ENCODE measurements at regions not wholly inside any gene's neighbourhood (a gene's known extent, or its start where the extent isn't known, plus 50 kb on each side); places are given as distances from the start of the nearest gene placed in this dataset.

DNA sequence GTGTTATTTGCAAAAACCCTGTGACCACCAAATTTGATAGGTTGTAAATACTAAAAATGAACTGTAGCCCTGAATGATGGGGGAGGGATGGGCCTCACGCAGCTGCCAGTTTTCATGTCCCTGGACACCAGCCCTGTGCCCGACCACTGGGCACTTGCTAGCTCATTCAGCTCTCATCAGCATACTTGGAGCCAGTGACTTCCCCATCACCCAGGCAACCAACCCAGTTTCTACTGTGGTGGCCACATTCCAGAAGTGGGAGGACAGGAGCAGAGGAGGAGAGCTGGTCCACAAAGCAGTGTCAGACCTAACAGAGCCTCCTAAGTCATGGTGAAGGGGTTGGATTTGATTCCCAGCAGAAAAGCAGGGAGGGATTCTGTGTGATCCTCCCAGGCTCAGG, 128.2 kb downstream of the CPEB2 start:
- no peak for DNase-seq

DNA sequence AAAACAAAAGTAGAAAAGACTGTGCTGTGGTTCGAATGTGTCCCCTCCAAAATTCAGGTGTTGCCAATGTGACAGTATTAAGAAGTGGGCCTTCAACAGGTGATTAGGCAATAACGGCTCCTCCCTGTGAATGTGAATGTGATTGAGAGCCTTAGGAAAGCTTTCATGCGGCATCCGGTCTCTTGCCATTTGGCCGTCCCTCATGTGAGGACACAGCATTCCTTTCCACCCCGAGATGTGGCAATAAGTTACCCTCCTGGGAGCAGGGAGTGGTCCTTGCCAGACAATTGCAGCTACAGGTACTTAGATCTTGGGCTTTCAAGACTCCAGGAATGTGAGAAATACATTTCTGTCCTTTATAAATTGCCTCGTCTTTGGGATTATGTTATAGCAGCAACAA, 129.3 kb downstream of the CPEB2 start:
- DNase-seq, result no peak

DNA sequence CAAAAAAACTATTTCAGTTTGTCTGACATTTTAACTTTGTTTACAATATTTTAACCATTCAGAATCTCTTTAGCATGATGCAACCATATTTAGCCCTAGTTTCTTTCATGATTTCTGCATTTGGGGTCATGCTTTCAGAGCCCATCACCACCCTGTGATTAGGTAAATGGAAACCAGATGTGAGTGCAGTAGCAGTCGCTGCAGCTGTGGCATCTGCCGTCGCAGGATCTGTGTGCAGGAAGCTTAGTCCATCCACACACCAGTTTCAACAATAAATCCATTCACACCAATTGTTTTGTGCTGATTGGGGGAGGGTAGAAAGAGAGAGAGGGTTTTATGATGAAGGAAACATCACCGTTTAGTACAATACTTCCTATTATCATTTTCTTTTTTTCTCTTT, 130.5 kb downstream of the CPEB2 start:
- DNase-seq, result no peak

DNA sequence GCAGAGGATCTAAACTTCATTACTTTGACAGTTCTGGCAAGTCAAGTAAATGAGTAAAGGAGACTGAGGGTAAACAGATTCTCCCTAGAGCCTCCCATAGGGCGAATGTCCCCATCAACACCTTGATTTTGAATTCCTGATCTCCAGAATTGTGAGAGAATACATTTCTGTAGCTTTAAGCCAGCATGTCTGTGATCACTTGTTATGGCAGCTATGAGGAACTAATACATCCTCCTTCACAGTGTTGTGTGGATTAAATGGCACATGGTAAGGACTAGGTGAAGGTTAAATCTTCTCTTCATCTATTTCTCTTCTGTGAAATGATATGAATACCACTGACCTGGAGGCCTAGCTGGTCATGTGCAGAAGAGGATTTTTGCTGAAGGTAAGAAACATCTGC, 137.3 kb downstream of the CPEB2 start:
- DNase-seq, result no peak

DNA sequence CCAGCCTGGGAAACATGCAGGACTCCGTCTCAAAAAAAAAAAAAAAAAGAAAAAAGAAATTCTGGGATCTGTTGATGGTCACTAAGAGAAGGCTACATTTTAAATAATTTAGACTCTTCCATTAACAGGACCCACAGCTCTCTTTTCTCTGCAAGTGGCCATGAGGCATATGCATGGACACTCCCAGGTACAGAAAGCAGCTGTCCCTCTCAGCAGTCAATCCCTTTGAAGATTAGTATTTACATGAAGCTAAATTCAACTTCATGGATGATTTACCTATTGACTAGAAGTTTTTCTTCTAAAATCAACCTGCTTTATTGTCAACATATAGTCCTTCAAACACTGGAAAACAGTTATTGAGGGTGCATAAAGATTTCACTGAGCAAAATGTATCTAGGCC, 139.9 kb downstream of the CPEB2 start:
- DNase-seq, result no peak

DNA sequence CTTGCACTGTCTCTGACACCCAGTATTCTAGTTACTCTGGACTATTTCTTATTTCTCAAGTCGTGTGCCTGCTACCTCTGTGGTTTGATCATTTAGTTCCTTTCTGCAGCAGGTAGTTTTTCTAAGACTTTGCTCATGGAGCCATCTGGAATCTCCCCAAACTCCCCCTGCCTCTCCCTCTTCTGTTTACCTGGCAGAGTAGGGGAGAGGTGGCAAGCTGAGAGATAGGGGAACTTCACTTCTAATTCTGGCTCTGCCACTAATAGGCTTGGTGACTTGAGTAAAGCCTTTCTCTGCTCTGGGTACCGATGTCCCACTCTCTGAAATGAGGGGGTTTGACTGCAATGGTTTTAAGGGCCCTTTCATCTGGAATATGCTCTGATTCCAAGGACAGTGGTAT, 141.3 kb downstream of the CPEB2 start:
- no peak for DNase-seq

DNA sequence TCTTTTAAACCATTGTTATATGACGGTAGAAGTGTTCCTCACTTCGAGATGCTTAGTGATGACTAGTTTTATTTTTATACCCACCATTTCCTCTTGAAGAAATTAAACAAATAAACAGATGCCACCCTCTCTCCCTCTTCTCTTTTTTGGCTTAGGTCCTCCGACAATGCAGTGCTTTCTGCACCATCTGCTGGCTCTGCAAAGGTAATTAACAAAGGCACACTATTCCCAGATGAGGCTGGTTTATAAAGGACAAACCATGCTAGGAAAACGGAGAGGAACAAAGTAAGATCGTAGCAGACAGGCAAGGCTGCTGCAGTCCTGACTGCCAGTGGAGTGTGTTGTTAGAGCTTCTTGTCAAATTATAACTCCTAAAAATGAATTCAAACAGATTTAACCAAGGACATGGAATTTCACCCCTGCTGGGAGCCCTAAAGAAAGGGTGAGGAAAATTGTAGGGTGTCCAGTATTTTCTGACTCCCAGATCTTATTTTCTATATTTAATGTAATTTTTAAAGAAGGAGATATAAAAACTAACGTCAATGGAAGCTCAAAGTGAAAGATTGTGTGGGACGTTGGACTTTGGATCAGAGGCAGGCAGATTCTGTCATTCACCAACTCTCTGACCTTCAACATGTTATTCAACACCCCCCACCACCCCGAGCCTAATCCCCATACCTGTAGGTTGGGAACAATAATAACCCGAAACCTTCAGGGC, 142.1 kb downstream of the CPEB2 start:
- DNase-seq, result no peak

DNA sequence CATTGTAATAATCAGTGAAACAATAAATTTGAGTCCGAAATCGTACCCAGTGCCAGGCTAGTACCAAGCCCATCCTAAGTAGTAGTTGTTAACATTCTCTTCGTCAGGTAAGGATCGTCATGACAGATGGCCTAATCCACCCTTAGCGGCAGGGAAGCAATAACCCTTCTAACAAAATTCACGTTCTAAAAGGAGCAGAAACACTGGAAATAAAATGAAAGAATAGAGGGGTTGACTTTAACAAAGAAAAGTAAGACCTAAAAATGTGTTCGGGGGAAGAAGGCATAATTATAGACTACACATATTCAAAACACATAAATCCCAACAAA, 142.7 kb downstream of the CPEB2 start:
- no peak for DNase-seq

DNA sequence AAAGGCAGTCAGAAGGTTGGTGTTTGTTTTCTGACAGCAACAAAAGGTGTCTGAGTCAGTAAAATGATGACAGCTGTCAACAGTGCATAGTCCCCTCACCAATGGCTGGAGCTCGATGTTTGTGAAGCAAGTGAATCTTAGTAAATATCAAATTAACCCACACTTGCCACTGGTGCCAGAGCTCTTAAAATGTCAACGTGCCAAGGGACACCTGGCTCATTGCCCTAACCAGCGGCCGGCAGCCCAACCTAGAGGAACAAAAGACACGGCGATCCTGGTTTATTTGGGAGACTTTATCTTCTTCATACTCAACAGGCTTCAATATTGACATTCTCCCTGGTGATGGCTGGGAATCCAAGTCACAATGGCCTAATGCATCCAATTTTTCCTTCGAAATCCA, 143.4 kb downstream of the CPEB2 start:
- no peak for DNase-seq

DNA sequence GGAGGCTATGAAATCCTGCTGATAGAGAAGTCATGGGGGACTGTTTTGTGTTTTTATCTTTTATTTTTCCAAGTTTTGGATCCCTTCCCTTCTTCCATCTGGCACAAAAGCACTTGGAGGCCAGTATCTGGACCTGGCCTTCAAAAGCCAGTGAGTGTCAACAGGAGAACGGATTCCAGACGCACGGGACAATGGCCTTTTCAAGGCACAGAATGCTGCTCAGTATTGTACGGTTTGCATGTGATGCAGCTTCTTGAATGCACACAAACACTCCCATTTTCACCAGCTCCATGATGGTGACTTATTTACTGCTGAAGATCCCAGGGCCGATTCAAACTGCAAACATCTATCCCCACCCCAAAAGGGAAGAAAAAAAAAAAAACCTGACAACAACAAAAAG, 145.4 kb downstream of the CPEB2 start:
- DNase-seq, result no peak

DNA sequence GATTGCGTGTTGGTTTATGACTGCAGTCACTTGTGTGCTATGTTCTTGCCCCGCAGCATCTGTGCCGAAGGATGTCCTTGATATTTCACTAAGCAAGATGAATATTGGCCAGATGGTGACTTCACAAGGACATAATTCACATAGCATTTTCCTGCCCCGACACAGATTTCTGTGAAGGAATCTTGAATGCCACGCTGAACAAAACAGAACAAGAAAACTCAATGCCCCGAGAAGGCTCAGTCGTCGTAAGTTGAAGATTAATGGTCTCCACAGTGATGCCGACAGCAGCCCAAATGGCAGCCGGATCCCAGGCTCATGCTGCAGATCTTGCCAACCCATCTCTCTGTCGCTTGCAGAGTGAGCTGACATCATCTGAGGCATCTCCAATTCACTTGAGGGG, 145.9 kb downstream of the CPEB2 start:
- DNase-seq, result no peak

DNA sequence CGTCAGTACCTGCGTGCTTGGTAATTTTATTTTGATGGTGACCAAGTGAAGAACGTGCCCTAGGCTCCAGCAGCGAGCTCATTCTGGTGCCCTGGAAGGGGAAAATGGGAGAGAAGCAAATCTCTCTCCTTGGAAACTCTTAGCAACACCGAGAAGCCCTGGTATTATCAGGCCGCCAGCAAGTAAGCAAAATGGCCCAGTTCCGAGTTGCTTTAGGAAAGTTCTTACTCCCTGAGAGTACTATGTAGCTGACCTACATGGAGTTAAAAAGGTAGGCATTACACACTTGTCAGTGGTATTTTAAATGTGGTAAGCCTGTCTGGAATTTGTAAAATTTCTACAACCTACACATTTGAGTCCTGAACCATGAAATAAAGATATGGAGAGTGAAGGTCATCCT, 146.4 kb downstream of the CPEB2 start:
- no peak for DNase-seq

DNA sequence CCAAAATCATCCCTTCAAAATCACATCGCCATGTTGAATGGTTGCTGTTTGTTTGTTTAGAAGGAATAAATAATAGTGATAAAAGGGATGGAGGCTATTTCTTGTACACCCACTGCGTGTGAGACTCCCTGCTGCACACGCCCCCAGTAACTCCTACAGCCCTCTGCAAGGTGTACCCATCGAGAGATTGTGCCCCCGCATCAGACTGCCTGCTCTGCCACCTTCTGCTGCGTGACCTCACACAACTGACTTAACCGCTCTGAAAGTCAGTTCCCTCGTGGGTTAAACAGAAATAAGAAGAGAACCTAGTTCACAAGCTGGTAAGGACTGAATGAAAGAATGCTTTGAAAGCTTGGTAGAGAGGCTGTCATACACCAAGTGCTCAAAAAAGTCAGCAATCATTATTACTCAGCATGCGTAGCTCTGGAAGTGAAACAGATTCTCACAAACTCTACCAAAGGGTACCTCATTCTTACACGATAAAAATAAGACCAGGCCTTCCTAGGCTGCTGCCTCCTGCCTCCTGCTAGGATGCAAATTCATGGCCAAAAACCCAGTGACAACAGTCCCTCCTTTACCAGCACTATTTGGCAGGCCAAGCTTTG, 147.1 kb downstream of the CPEB2 start:
- DNase-seq, result no peak

DNA sequence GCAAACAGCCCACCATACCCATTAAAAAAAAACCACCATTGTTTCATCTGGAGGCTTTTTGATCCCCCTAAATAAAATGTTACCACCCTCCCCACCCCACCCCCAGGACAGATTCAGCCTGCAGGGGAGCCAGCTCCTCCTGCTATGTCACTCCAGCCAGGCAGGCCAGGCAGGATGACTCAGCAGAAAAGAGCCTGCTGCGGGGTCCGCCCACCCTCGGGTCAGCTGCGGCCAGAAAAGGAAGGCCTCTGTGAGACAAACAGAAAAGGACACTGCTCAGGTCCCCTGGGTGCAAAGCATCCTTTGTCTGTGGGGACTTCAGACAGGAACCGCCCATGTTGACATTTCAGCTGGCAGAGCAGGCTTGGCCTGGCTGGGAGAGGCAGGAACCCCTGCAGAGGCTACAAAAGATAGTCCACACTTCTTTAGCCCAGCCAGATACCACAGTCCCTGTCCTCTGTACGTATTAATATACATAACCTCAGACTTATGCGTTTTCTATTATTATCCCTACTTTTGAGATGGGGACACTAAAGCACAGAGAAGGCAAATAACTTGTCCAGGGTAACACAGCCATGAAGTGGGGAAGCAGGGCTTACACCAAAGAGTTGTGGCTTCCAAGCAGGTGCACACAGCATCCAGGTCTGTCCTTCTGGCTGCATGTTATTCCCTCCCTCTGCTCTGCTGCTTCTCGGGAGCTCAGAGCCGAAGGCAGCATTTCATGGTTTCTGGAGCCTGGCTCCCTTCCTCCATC, 147.7 kb downstream of the CPEB2 start:
- peak; percentile 72 to 75 for DNase-seq

DNA sequence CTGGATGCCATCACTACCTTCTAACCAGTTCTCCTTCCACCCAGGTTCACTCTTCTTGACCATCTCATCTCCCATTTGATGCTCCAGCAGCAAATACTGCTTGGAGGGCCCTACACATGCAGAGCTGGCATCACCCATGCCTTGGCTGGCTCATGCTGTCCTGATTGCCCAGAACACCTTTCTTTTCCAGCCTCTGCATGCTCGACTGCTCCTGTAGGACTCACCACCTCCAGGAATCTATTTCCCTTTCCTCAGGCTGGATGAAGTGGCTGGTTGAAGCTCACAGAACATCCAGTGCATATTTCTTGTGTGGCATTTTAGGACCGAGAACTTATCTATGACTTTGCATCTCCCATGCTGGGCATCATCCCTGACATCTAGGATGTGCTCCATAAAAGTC, 148.3 kb downstream of the CPEB2 start:
- DNase-seq, result no peak

DNA sequence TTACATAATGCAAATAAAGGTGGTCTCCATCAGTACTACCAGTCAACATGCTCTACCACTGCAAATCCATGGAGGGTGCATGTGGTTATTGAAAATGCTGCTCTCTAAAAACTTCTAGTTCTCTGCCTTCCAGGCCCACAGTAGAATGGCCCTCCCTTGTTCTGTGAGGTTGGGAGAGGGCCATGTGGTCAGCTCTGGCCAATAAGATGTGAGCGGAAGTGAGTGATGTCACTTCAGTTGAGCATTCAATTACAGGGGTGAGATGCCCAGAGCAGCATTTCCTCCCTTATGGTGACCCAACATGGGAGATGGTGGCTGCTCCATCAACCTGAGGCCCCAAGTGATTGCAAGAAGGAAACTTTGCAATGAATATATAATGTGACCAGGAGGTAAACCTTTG, 148.8 kb downstream of the CPEB2 start:
- no peak for DNase-seq

DNA sequence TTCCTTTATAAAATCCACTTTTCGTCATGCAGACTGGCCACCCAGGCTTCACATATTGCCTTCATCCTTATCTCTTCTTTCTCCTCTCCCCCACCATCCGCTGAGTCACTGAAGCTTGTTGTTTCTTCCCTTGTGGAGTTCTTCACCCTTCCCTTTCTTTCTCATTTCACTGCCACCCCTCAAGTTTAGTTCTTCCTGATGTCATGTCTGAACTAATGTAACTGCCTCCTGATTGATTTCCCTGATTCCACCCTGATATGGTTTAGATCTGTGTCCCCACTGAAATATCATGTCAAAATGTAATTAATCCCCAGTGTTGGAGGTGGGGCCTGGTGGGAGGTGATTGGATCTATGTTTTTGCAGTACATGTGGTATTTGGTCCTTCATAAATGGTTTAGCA, 151.4 kb downstream of the CPEB2 start:
- no peak for DNase-seq

DNA sequence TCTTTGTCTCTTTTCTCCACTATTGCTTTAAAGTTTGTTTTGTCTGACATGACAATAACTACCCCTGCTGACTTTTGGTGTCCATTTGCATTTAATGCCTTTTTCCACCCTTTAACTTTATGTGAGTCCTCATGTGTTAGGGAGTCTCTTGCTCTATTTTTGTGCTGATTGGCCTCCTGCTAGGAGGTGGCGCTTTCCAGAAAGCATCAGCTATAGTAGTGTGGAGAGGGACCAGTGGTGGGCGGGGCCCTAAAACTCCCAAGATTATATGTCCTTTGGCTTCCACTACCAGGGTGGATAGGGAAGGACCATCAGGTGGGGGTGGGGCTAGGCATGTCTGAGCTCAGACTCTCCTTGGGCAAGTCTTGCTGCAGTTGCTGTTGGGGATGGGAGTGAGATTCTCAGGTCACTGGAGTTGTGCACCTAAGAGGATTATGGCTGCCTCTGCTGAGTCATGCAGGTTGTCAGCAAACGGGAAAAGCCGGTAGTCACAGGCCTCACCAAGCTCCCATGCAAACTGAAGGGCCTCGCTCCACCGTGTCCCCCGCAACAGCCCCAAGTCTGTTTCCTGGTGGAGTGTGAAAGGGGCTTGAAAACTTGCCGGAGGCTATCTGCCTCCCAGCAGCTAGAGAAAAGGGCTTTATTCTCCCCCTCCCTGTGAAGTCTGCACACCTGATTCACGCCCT, 156.3 kb downstream of the CPEB2 start:
- DNase-seq, result no peak

DNA sequence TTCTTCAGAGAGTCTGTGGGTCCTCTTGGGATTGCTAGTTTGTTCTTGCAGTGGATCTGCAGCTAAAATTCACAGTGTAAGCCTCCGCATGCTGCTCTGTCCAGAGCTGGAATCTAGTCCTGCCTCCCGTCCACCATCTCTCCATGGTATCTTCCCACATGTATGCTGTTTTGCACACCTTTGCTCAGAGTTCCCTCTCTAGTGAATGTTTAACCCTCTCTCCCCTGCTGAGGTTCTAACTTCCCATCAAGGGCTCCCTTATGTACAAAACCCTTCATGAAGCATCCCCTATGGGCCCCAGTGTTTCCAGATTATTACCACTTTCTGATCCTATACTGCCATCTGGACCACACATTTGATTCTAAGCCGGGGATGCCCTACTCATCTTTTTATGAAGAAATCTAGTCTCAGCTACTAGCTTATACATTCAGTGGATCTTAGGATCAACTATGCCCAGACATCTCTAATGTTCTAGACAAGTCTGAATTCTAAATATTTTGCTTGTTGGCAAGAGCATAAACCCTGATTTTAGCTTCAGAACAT, 157.3 kb downstream of the CPEB2 start:
- DNase-seq, result no peak

DNA sequence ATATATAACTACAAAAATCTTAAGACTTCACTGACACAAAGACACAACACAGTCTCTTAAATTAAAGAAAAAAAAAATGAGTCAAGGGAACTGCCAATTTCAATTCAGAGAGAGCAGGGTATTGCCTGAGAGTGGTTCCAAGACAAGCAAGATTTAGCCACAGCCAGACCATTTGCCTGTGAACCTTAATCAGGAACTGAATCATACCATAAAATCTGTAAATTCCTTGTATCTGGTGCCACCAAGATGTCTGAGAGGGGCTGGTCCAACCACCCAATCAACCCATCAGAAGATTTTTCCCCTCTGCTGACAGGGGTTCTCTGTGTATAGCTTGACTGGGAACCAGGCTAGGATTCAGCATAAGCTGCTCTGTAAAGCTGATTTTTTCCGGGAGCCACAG, 159.2 kb downstream of the CPEB2 start:
- no peak for DNase-seq

DNA sequence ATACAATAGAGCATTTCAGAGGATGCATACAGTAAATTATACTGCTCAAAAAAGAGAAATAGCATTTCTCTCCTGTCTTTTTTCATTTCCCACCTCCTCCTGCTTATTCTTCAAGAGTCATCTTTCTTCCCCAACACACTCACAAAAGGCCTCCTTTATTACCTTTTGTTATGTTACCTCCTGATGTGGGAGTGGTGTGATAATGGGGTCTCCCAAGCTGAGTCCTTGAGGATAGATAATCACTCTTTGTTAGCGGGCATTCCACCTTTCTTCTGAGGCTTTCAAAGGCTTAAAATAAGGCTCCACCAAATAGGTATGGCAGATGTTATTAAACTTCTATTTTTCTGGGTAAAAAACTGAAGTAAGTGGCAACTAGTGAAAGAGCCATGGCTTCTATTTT, 159.8 kb downstream of the CPEB2 start:
- no peak for DNase-seq

DNA sequence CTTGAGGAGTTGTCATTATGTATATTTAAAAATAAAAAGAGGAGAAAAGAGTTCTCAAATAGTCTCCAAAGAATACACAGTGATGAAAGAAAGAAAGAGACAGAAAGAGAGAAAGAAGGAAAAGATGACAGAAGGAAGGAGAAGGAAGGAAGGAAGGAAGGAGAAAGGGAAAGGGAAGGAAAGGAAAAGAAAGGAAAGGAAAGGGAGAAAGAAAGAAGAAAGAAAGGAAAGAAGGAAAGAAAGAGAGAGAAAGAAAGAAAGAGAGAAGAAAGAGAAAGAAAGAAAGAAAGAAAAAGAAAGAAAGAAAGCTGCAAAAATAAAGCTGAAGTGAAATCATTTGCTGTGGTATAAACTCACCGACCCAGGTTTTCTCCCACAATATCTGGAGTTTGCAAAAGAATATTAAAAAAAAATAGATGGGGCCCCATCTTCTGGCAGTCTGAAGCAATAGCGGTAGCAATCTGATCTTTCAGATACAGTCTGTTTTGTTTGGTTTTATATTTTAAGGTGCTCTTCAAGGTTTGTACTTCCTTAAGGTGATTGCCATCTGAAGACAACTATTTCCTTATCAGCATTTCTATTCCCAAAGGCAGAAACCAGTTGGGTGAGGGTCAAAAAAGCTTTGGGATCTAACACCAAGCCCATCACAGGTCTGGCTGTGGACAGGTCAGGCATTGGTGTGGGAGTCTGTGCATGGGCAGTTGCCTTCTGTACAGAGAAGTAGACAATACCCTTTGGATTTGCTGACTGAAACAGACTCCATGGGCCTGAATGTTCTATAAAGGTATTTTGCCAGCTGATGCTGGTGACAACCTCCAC, 160.4 kb downstream of the CPEB2 start:
- DNase-seq, result no peak

DNA sequence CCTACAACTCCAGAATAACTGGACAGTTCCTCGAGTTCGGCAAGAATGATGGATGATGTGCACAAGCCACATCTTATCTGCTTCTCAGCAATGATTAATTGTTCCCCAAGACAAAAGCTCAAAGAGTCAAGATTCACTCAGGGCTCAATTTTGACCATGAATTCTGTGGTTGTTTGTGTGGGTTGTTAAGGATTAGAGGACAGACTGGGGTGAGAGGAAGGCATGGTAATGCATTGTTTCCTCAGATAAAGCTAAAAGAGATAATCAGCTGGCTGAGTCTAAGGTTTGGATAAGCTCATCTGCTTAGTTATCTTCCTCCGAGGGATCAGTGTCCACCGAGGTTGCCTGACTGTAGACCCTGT, 161.0 kb downstream of the CPEB2 start:
- DNase-seq, result no peak
